HCT116 (cell line): ENCODE measurements at regions not wholly inside any gene's neighbourhood (a gene's known extent, or its start where the extent isn't known, plus 50 kb on each side); places are given as distances from the start of the nearest gene placed in this dataset.

Source experiments
- ATAC-seq: fragments of 200-7000 bp; cut with Tn5 transposase; 2 replicates; pipeline ENCODE4 v1.9.1; 2020; ENCODE audit warnings: mild to moderate bottlenecking, moderate library complexity
- BruUV-seq: library from RNA; stranded (reverse); fragments of 400-500 nt; replicated peaks from 2 replicates; lab custom pipeline; 2021; lab: Mats Ljungman, UMichigan
- CTCF ChIA-PET: fragments of 300-600 bp; sonication (Branson Sonifier 250); formaldehyde crosslinking; loops from one replicate; lab custom pipeline; 2021; ENCODE audit warnings: antibody characterized with exemption; lab: Charles Lee
- POLR2A ChIA-PET: fragments of 300-600, 350-600 bp; sonication (Branson Sonifier 250); formaldehyde crosslinking; loops from one replicate; lab custom pipeline; 2021; ENCODE audit warnings: antibody characterized with exemption; lab: Charles Lee
- RAD21 ChIA-PET, 2 experiments: fragments of 300-600 bp; sonication (Branson Sonifier 250); formaldehyde crosslinking; loops; one replicate each; lab custom pipeline; 2023; ENCODE audit warnings: low total read pairs in 2 of 2; ENCODE audit not compliant: uncharacterized antibody in 2 of 2, unreplicated experiment in 2 of 2, low non-redundant PET in 1 of 2; lab: Charles Lee
- DNase-seq: peaks from one replicate; pipeline ENCODE4 v3.0.0-alpha.2; 2010; ENCODE audit warnings: low read depth, low spot score
- H2AFZ ChIP-seq: fragments of 200-600 bp; shearing (Covaris generic), sonication (generic); 2 replicates; pipeline ENCODE4 v1.6.1; 2017; ENCODE audit warnings: low read depth, mixed run types, mixed read lengths, antibody characterized with exemption, low read length; ENCODE audit not compliant: poor library complexity, severe bottlenecking
- H3K27ac ChIP-seq: 2 replicates; pipeline ENCODE4 v1.5.1; 2012; ENCODE audit warnings: low read depth, low read length
- H3K27me3 ChIP-seq: fragments of 200-600 bp; sonication (generic); 2 replicates; pipeline ENCODE4 v1.6.1; 2016; ENCODE audit warnings: mixed run types, low read length, mixed read lengths; ENCODE audit not compliant: insufficient read depth
- H3K36me3 ChIP-seq, 2 experiments: fragments of 200-500 bp in 1 of 2; fragments of 200-600 bp in 1 of 2; sonication (Bioruptor generic) in 1 of 2; sonication (generic) in 1 of 2; 2 replicates each; pipeline versions ENCODE4 v1.5.1 to v1.6.1; 2014 to 2016; ENCODE audit warnings: low read length in 2 of 2, inconsistent platforms in 1 of 2, mixed read lengths in 1 of 2, mixed run types in 1 of 2; ENCODE audit not compliant: insufficient read depth in 2 of 2, control insufficient read depth in 1 of 2
- H3K4me1 ChIP-seq, 2 experiments: fragments of 200-600 bp in 1 of 2; sonication (generic) in 1 of 2; 2 replicates each; pipeline versions ENCODE4 v1.5.1 to v1.6.1; 2012 to 2017; ENCODE audit warnings: low read length in 2 of 2, inconsistent platforms in 1 of 2, mild to moderate bottlenecking in 1 of 2, mixed read lengths in 1 of 2, mixed run types in 1 of 2, moderate library complexity in 1 of 2; ENCODE audit not compliant: insufficient read depth in 2 of 2, control insufficient read depth in 1 of 2
- H3K4me2 ChIP-seq: fragments of 200-600 bp; sonication (generic); 2 replicates; pipeline ENCODE4 v1.6.1; 2017; ENCODE audit warnings: mixed run types, low read length, mixed read lengths
- H3K4me3 ChIP-seq, 2 experiments: fragments of 200-600 bp in 1 of 2; sonication (generic) in 1 of 2; replicated peaks in 1 of 2; 2 replicates each; pipeline ENCODE4 v1.5.1; 2011 to 2016; ENCODE audit warnings: low read length in 2 of 2, control low read depth in 1 of 2, low read depth in 1 of 2, mild to moderate bottlenecking in 1 of 2, mixed read lengths in 1 of 2, mixed run types in 1 of 2
- H3K79me2 ChIP-seq: fragments of 200-600 bp; sonication (generic); 2 replicates; pipeline ENCODE4 v1.6.1; 2017; ENCODE audit warnings: mild to moderate bottlenecking, mixed run types, low read length, moderate library complexity, mixed read lengths; ENCODE audit not compliant: insufficient read depth
- H3K9ac ChIP-seq: fragments of 200-600 bp; sonication (generic); 2 replicates; pipeline ENCODE4 v1.6.1; 2016; ENCODE audit warnings: low read length, mixed read lengths
- H3K9me2 ChIP-seq: fragments of 200-600 bp; sonication (generic), shearing (Covaris generic); 2 replicates; pipeline ENCODE4 v1.6.1; 2017; ENCODE audit warnings: mixed run types, mild to moderate bottlenecking, moderate library complexity; ENCODE audit not compliant: insufficient read depth
- H3K9me3 ChIP-seq, 2 experiments: fragments of 200-500 bp in 1 of 2; fragments of 200-600 bp in 1 of 2; sonication (Bioruptor generic) in 1 of 2; sonication (generic) in 1 of 2; 2 replicates each; pipeline ENCODE4 v1.6.1; 2014 to 2017; ENCODE audit warnings: low read length in 2 of 2, mixed read lengths in 2 of 2, inconsistent platforms in 1 of 2, low read depth in 1 of 2, mild to moderate bottlenecking in 1 of 2, mixed run types in 1 of 2, moderate library complexity in 1 of 2; ENCODE audit not compliant: control insufficient read depth in 1 of 2, insufficient read depth in 1 of 2
- H4K20me1 ChIP-seq: fragments of 200-600 bp; sonication (generic), shearing (Covaris generic); 2 replicates; pipeline ENCODE4 v1.6.1; 2017; ENCODE audit warnings: mixed run types, mild to moderate bottlenecking, moderate library complexity; ENCODE audit not compliant: insufficient read depth
- ATF3 ChIP-seq: IDR thresholded peaks from 2 replicates; pipeline ENCODE4 v1.6.1; 2012
- CEBPB ChIP-seq: IDR thresholded peaks from 2 replicates; pipeline ENCODE4 v1.6.1; 2012; ENCODE audit warnings: low read depth
- EZH2phosphoT487 ChIP-seq: fragments of 200-600 bp; IDR thresholded peaks from 2 replicates; pipeline ENCODE4 v1.6.1; 2018; ENCODE audit warnings: antibody characterized with exemption, borderline replicate concordance
- FOSL1 ChIP-seq: IDR thresholded peaks from 2 replicates; pipeline ENCODE4 v1.6.1; 2012; ENCODE audit warnings: low read depth
- JUND ChIP-seq: IDR thresholded peaks from 2 replicates; pipeline ENCODE4 v1.6.1; 2012
- REST ChIP-seq: IDR thresholded peaks from 2 replicates; pipeline ENCODE4 v1.6.1; 2012; ENCODE audit warnings: low read depth
- SP1 ChIP-seq: IDR thresholded peaks from 2 replicates; pipeline ENCODE4 v1.6.1; 2012; ENCODE audit warnings: low read depth
- SRF ChIP-seq: IDR thresholded peaks from 2 replicates; pipeline ENCODE4 v1.6.1; 2012; ENCODE audit warnings: low read depth
- ZBTB33 ChIP-seq: IDR thresholded peaks from 2 replicates; pipeline ENCODE4 v1.6.1; 2011; ENCODE audit warnings: mild to moderate bottlenecking, low read length, moderate library complexity; ENCODE audit not compliant: insufficient replicate concordance; ENCODE audit errors: extremely low read depth
- ZFX ChIP-seq: fragments of 450-650 bp; IDR thresholded peaks from 2 replicates; pipeline ENCODE4 v1.6.1; 2017
- ZNF274 ChIP-seq: fragments of 200-500 bp; sonication (Bioruptor generic); IDR thresholded peaks from 2 replicates; pipeline ENCODE4 v1.6.1; 2014; ENCODE audit warnings: mild to moderate bottlenecking, low read depth, low read length, inconsistent platforms
- intact Hi-C: fragments of 100-400 bp; cut with micrococcal nuclease; formaldehyde crosslinking; loops from 2 replicates; pipeline ENCODE4 v1.10.0; 2022

DNA sequence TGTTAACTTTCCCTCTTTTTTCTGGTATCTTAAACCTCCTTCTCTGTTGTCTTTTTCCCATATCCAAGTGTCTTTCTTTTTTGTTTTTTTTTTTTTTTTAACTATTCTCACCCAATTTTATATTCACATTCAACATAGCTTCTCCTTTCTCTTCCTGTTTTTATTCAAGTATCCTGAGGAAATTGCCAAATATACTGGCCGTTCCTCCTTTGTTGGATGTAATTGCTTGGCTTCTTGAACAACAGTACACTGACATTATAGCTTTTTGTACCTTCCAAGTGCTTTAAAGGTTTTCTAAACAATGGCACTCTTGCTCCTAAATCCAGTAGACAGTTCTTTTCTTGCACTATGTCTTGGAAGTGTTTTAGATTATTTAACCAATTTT is 1146.8 kb downstream of the MAT2B start:
- Histone ChIP-seq H3K4me1 (no peaks in the 10 kb centered on the region), H3K9me2 (no peaks in the 10 kb centered on the region), H3K27ac (no peak overlapping the region), H3K79me2 (no peaks in the 10 kb centered on the region), H3K27me3 (no peaks in the 10 kb centered on the region), H4K20me1 (no peaks in the 10 kb centered on the region), H3K9ac (no peak overlapping the region), H3K4me2 (no peak overlapping the region), H2AFZ (no peak overlapping the region), H3K36me3 (no peaks in the 10 kb centered on the region), H3K4me3 (no peak overlapping the region), H3K9me3 (peaks cover 4 to 12% of the 10 kb centered on the region in 2 experiments; a peak in 2 of 4 replicates)
- CTCF ChIA-PET, result no interaction called here
- intact Hi-C loops, result no loop called here
- ATAC-seq (no peak), DNase-seq (no peak)
- no TSS peak for BruUV-seq
- TF ChIP-seq ZFX, result no peak
- RAD21 ChIA-PET, result no interaction called here
- POLR2A ChIA-PET, result no interaction called here

DNA sequence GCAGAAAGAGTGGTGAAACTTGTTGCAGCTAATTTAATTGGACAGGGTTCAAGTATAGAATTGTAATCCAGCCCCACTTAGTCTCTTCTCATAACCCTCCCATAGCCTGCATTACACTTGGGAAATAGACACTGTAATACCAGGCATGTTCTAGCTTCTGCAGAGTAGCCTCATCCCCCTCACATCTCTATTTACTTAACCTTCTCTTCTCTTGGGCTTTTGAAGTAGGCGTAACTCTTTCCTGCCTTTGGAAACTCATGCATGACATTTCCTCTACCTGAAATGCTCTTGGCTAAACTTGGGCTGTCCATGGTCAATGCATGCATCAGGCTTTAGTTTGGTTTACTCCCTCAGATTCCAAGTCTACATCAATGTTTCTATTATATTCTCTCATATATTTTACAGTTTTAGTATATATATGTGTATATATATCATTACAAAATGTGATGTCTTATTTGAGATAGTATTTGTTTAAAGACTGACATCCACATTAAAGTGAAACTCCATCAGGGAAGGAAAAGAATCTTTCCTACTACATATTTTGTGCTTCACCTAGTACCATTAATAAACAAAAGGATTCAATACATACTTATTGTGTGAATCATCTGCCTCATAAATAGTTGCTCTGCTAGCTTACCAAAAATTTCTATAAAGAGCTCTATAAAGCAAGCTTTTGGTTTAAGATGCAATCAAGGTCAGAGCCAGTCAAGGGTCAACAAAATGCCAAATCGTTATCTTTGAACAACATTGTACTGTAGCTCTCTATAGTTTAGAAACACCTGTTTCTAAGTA is 1158.0 kb downstream of the MAT2B start:
- no peak for ATAC-seq
- intact Hi-C loops, result no loop called here

More for the DNA sequence above, 1158.0 kb downstream of the MAT2B start:
- TF ChIP-seq CEBPB (no peak), ATF3 (no peak), SRF (no peak), JUND (no peak), ZBTB33 (no peak), SP1 (no peak), ZNF274 (no peak), FOSL1 (no peak), EZH2phosphoT487 (no peak), REST (no peak)
- Histone ChIP-seq H3K79me2 (no peaks in the 10 kb centered on the region), H3K9me3 (peaks cover 6 to 13% of the 10 kb centered on the region in 2 experiments; a peak in 2 of 4 replicates), H3K36me3 (no peaks in the 10 kb centered on the region), H3K9ac (no peak overlapping the region), H3K27ac (no peak overlapping the region), H4K20me1 (no peaks in the 10 kb centered on the region), H3K4me3 (no peak overlapping the region), H2AFZ (no peak overlapping the region), H3K4me1 (no peaks in the 10 kb centered on the region), H3K4me2 (no peak overlapping the region), H3K27me3 (no peaks in the 10 kb centered on the region), H3K9me2 (no peaks in the 10 kb centered on the region)
- POLR2A ChIA-PET, result no interaction called here
- CTCF ChIA-PET, result no interaction called here
- DNase-seq, result no peak
- no TSS peak for BruUV-seq
- RAD21 ChIA-PET, result no interaction called here
